Bone marrow (tissue), 2 donors: ENCODE measurements at regions not wholly inside any gene's neighbourhood (a gene's known extent, or its start where the extent isn't known, plus 50 kb on each side); places are given as distances from the start of the nearest gene placed in this dataset.
A peak's percentile ranks its signal among the peaks of the same experiment; 100 is the strongest.

ENCODE experiments used
- DNase-seq, 2 donors: peaks; one replicate each; lab custom pipeline; 2025; lab: John Stamatoyannopoulos, UW

DNA sequence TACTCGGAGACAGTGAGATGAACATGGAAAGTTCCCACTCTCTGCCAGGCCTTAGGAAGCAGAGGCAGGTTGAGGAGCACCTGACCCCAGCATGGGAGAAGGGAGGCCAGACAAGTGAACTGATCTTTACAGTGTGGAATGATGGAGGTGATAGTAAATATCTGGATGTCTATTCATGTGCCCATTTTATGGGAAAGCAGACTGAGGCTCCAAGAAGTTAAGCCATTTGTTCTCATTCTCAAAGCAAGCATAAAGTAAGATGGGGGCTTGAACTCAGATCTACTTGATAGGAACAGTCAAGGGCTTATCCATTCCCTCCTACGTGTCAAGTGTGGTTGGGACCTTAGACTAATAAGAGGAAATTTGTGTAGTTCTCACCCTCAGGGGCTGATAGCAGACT is 461.5 kb downstream of the MN1 start:
- DNase-seq = no peak

DNA sequence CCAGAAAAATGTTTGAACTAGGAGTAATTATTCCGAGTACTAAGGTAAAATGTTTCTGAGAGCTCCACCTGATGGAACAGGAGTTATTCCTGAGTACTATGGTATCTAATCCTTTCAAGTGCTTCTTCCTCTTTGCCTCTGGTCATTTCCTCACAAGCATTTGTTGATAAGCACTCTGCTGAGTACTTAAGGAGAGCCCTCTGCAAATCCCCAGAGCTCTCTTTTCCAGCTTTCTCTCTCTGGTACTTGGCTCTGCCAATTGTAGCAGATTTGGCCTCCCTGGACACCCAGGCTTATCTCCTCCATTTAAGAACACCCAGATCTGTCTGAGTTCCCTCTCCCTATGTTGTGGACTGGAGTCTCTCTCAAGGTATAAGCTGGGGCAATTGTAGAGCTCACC is 457.0 kb downstream of the MN1 start:
- DNase-seq = no peak

DNA sequence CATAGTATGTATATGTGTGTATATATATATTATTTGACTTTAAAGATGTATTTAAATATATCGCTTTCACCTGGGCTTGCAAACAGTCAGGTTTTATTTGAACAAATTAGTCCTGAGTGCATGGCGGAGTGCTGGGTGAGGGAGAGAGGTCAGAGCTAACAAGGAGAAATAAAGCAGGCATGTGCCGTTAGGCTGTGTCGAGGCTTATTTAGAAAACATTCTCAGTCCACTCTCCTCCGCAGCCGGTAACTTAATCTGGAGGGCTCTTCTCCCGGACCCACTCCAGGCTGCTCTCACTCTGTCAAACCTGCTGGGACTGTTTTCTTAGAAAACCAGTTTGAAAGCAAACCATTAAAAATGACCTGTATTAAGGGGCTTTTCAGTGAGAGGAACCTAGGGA is 455.9 kb downstream of the MN1 start:
- no peak for DNase-seq

DNA sequence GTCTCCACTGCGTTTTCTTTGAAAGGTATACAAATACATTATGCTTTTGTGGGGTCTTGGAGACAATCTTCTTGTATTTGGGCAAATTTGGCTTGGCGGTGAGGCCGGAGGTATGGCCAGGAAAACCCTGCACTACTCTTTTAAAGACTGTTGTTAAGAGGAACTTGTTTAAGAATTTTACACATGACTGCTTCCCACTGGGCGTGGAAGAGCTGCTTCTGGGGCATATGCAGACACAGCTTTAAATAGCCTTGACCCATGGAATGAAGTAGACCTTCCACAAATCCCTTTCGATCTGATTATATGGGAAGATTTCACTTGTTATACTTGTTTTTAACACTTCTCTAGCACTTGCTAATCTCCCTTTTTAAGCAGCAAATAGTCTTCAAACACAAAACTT is 453.6 kb downstream of the MN1 start:
- DNase-seq = no peak

DNA sequence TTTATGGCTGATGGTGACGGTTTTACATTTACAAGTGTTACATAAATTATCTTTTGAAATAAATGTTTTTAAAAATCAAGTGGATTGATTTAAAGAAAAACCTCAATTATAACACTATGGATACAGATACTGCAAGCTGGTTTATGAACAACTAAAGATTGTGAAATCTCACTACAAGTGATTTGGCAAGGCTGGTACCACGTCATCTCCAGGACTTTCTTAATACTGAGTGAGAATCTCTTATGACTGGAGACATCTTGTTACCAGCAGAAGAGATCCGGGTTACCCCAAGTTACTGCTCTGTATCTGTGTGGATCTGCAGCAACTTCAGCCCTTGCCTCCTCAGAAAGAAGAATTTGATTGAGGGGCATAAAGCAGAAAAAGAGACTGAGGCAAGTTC is 452.9 kb downstream of the MN1 start:
- no peak for DNase-seq

DNA sequence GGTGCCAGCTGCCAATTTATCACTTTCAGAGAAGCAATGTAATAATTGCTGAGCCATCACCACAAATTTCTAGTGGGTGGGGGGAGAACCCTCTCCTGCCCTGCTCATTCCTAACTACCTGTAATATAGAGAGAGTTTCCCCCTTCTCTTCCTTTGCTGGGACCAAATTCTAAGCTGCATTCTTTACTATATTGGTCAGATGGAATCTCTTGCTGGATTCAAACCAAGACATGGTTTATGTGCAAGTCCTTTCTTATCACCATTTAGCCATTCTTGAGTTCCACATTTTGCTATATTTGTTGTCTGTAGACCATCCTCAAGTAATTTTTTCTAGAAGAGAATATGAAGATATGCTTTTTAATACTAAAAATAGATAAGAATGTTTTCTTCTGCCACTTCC is 452.1 kb downstream of the MN1 start:
- DNase-seq = no peak

DNA sequence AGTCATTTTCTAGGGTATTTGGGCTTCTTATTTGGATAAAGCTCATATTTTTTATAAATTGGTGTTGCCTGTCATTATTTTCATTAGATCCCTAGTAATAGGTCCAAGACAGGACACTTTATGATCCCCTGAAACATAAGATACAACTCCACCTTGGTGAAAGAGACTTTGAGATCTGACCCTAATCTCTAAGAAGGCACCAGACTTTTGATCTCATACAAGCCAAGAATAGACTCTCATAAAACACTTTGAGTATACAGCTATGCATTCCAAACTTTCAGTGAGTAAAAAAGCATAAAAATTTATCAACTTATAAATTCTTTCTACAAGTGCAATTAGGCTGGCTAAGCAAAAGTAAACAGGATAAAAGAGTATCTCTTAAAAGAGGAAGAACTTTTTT is 451.2 kb downstream of the MN1 start:
- DNase-seq = no peak

DNA sequence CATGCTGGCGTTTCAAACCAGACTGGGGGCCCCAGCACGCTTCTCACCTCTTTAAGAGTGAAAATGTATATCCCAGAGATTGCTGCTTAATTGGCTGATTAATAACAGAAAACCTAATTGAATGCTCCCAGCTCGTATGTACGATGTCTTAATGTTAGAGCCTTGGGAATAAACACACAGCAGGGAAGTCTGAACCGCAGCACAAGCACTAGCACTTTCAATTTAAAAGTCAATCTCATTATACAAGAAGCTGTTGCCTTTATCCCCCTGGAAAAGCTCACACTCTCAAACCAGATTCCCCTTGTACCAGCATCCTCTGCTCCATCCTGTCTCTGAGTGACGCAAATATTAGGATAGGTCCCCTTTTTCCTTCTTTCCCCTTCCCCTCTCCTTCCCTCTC is 449.1 kb downstream of the MN1 start:
- DNase-seq = no peak

DNA sequence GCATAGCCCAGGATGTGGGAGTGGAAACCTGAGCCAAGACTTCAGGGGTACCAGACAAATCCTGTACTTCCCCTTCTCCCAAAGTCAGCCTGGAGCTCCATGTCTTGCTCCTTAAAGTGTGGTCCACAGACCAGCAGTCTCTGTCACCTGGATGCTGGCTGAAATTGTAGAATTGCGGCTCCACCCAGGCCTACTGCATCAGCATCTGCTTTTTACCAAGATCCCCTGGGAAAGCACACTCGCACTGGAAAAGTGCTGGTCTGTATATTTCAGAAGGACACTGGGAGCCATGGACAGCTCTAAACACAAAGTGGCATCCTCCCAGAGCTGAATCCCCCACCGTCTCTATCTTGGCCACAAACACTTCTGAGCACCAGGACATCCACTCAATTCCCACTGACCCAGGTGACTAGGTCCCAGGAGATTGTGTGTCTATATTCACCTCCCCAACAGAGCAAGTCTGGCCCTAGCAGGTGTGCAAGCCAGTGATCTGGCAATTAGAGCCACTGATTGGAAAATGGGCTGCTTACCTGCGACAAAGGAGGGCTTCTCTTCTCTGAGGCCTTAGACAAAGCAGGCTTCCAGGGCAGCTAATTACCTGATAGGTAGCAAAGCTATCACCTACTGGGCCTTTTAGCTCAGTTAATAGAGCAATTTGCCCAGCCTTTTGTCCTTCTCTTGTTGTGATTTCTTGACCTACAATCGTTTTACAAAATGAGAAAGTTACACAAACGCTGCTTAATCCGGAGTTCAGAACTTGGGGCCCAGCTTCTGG is 443.3 kb downstream of the MN1 start:
- DNase-seq = no peak

DNA sequence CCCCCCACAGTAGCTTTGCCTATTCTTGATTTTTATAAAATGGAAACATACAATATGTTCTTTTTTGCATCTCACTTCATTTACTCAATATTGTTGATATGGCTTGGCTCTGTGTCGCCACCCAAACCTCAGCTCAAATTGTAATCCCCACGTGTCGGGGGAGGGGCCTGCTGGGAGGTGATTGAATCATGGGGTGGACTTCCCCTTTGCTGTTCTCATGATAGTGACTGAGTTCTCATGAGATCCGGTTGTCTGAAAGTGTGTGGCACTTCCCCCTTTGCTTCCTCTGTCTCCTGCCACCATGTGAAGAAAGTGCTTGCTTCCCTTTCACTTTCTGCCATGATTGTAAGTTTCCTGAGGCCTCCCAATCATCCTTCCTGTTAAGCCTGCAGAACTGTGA is 431.3 kb downstream of the MN1 start:
- peak in 1 of 2 donors; percentile 7 for DNase-seq

DNA sequence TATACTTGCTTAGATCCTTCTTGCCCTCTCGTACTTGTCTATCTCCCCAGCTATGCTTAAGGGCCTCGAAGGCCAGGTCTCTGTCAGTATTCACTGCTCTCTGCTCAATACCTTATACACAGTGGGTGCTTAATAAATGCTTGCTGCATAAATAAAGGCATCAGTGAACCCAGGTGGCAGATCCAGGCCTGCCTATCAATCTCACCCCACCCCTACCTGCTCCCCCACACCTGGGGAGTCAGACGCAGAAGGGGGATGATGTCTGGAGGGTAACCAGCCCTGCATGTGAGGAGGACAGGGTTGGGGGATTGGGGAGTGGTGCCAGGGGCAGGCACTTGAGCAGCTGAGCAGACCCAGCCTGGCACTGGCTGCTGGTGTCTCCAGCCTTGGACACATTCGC is 430.6 kb downstream of the MN1 start:
- DNase-seq = no peak

DNA sequence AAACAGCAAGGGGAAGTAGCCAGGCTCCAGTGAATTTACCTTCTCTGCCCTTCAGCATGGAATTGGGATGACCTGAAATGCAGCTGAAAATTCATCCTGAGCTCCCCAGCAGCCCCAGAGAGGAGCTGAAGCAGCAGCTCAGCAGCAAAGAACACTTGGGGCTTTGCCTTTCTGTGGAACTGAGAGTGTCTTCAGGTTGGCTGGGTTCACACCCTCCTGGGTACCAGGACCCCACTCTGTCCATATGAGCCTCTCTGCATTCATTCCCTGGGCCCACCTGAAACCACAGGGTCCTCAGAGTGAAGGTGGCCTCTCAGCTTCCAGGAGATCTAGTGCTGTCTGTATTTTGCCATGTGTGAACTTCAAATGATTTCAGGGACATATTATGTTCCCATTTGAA is 429.2 kb downstream of the MN1 start:
- no peak for DNase-seq

DNA sequence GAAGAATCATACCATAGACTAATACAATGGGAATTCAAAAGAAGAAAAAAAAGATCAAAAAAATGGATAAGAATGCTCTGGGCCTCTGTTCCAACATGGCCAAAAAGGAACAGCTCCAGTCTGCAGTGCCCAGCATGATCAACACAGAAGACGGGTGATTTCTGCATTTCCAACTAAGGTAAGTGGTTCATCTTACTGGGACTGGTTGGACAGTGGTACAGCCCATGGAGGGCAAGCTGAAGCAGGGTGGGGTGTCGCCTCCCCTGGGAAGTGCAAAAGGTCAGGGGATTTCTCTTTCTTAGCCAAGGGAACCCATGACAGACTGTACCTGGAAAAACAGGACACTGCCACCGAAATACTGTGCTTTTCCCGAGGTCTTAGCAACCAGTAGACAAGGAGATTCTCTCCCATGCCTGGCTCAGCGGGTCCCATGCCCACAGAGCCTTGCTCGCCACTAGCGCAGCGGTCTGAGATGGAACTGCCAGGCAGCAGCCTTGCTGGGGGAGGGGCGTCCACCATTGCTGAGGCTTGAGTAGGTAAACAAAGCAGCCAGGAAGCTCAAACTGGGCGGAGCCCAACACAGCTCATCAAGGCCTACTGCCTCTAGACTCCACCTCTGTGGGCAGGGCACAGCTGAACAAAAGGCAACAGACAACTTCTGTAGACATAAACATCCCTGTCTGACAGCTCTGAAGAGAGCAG is 428.4 kb downstream of the MN1 start:
- DNase-seq = no peak

DNA sequence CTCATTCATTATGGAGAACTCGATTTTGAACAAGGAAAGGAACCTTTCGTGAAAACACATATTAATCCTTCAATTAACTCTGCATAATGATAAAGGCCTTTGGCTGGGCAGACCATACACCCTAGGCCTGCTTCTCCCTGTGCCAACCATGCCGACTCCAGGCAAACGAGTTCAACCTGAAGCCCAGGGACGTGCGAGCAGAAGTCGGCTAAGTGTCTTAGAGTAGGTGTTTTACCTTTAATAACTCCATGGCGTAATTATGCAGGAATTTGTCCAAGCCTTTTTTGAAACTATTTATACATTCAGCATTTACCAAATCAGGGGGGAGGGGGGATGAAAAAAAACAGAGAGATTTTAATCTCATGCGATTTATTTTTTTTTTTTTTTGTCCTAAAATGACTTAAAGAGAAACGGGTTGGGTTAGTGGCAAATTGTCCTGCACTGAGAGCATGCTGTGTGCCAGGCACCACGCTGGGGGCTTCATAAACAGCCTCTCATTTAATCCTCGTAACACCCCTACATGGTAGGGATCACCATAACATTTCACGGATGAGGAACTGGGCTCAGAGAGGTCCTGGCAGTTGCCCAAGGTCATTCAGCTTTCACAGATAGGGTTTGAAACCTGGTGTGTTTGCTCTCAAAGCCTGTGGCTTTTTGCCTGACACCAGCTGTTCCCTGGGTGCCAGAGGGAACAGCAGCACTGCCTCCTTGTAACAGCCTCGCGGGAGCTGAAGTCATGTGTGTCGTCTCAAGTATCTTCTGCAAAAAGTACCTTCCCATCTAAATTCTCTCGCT is 423.9 kb downstream of the MN1 start:
- DNase-seq = no peak

DNA sequence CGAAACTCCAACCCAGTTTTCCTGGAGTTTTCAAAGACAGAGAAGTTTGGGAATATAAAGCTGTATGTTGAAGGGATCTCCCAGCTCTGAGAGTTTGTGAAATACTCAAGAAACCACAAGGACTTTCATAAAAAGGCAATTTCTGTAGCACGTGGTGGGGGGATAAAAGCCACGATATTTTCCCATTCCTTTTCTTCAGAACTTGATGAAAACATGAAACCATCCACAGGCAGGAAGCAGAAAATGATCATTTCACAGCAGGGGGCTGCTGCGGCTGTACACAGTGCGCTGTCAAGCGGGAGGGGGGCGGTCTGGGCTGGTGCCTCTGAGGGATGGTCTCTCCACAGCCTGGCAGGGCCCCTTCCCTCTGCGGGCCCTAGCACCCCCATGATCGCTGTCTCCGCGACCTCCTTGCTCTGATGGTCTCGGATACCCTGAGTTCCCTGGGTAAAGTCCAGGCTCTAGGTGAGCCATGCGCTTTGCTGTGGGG is 423.2 kb downstream of the MN1 start:
- no peak for DNase-seq

DNA sequence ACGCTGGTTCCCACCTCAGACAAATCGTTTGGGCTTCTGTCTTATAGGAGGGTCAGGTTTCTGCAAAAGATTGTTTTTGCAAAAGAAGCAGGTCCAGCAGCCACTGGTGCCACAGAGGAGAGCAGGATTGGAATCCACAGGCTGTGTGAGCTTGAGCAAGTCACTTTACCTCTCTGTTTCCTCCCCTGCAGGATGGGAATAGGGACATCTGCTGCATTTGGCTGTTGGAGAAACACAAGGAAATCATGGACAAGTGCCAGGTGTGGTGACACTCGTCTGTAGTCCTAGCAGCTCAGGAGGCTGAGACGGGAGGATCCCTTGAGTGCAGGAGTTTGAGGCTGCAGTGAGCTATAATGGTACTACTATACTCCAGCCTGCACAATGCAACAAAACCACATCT is 422.6 kb downstream of the MN1 start:
- DNase-seq = no peak

DNA sequence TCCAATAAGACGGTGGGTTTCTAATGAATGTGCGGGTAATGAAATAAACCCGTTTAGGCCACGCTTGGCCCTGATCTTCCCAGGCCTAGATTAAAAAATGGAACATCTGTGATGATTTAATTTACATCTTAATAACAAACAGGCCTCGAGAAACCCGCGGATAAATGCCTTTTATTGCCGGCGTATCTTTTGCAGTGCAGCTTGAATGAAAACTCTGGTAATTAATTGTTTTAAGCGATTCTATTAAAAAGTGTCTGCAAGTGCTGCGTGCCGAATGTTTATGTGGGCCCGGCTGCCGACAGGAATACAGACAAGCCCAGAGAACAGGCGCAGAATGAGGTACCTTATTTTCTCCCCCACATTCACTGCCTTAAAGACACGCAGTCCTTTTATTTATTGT is 420.7 kb downstream of the MN1 start:
- no peak for DNase-seq

DNA sequence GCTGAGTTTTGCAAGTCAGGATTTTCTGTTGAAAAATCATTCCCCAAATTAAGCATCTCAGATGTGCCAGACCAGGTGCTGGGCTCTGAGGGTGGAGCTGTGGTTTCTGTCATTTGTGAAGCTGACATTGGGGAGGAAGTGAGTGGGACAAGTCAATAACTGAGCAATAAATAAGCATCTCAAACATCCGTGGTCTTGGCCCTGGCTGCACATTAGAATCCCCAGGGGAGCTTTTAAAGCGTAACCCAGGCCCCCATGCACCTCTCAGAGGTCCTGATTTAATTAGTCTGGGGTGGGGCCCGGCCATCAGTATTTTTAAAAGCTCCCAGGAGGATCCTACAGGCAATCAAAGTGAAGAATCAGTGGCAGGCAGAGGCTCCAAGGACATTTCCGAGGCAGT is 420.0 kb downstream of the MN1 start:
- no peak for DNase-seq

DNA sequence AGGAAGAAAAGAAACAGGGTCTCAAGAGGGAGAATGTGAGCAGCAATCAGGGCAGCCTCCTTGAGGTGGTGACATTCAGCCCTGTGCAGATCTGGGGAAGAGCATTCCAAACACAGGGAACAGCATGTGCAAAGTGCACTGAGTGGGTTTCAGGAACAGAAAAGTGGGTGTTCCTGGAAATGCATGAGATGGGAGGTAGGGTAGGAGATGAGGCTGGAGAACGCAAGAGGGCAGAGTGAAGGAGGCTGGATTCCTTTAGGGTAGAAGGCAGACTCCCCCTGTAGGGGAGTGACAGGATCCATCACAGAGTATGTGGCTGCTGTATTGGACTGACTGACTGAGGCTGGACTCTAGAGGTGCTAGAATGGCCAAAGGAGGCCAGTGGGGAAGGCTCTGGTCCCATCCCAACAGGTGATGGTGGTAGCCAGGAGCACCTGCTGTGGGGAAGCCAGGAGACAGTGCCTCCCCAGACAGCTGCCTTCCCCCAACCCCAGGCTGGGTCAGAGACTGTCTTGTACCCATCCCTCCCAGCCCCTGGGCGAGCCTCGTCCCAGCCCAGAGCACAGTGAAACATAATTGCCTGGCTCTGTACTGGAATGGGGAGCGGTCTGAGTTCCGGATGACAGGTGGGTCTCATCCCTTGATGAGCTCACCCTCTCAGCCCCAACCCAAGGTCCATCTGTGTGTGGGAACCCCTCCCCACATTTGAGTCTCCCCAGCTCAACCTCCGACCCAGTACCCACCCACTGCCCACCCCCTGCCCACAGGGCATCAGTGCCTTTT is 419.4 kb downstream of the MN1 start:
- no peak for DNase-seq

DNA sequence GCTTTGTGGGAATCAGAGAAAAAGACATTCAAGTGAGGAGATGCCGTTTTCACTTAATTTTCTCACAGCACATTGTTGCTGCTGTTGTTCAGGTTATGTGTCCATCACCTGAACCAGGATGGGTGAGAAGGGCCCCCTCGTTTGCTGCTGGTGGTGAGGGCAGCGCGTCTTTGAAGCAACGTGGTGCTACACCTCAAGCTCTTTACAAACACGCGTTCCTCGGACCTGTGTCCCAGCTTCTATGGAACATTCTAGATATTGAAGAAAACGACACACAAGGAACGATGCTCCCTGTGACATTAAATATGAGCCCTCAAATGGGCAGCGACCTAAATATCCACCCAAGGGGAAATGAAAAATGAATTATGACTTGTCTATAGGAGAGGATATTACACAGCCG is 418.6 kb downstream of the MN1 start:
- no peak for DNase-seq

DNA sequence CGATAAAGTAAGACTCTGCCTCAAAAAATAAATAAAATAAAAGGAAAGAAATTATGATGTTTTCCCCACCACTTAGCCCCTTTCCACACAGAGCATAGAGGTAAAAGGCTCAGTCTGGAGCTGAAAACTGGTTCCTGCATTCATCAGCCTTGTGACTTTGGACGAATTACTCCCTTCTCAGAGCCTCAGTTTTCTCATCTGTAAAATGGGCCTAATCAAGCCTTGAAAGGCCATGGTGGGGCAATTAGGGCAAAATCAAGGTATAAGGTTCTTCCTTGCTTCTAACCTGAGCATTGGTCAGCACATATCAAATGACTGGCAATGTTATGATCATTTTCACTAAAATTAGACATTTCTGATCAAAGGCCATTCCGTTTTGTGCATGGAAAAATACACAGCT is 417.7 kb downstream of the MN1 start:
- no peak for DNase-seq
